ENCODE measurements at regions not wholly inside any gene's neighbourhood (a gene's known extent, or its start where the extent isn't known, plus 50 kb on each side); places are given as distances from the start of the nearest gene placed in this dataset.

DNA sequence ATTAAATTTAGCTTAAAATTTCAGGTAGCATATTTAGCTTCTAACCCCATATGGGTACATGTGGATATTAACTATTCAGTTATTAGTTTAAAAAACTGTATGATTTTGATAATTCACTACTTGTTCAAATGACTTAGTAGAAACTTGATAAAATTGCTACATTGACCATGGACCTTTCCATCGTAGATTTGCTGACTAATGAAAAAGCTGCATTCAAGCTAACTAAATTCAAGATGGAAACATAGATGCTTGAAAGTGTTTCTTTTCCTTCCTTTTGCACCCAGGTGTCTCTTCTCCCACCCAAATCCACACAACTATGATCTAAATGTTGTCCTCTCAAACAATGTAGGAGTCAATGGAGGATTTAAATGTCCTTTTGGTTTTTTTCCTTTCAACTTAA, 439.2 kb downstream of the TBC1D4 start:
- DNase-seq = no peak

DNA sequence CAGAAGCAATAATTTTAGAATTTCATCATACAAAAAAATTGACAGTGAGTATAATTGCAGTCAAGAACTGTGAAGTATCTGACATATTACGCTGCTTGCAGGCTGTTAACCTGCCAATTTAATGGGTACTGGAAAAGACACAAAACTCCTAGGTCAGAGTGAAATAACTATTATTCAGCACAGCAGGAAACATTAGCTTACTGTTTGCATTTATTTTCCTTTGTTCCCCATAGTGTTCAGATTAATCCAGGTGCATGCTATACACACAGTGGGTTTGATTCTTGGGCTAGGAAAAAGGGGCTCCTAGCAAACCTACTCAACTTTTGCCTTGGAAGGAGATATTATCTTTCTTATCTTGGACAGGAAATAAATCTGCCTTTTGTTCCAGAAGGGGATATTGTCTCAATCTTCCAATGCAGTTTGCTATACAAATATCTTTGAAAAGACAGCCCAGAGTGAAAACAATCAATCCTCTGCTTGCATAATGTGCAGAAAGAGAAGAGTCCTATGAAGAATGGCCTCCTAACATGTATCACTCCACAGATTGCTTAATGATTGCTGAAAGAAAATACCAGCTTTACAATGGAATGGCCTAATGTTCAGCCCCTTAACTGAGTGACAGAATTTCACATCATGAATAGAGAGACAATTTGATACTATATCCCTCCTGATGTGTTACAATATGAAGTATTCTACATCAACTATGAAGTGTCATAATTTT, 443.4 kb downstream of the TBC1D4 start:
- no peak for DNase-seq

DNA sequence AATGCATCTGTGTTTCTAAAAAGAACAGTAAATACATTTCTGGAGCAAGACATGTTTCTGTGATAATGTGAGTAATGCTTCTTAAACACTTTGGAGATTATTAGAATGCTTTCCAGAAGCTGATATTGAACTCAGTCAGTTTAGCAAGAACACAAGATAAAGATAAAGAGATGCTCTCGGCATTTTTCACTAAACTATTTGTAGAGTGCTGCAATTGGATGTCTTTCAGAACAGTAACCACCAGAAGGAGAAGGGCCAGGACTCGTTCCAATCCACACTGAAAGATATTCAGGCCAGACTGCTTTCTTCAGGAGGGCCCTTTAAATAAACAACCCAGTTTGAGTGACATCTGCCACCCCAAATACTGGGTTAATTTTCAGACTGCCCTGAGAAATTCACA, 456.0 kb downstream of the TBC1D4 start:
- no peak for DNase-seq

DNA sequence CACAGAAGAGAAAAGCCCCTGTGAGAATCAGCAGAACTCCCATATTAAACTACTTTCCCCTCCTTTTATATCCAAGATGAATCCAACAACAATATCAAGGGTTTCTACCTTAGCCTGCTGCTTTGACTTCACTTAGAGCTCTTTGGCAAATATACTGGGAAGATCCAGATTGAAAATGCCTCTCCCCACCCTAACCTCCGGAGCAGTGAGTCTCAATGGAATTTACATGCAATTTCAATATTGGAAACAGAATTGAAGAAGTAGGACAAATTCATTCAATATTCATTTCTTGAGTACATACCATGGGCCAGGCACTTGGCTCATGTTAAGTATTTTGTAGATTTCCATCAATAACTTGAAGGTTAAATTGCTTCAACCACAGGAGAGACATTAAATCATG, 457.4 kb downstream of the TBC1D4 start:
- no peak for DNase-seq

DNA sequence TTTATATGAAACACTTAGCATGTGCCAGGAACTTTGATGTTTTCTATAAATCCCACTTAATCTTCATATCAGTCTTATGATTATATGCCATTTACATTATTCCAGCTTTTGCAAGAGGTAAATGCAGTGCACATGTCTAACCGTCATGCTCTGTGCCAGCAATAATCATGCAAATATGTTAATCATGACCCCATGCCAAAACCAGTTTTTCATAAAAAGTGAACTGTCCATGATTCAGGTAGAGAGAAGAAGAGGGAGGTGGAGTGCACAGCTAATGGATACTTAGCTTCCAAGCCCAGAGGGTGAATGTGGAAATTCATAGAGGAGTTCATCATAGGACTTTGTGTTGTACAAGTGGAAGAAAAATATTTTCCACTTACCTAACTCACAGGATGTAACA, 458.4 kb downstream of the TBC1D4 start:
- DNase-seq = no peak

DNA sequence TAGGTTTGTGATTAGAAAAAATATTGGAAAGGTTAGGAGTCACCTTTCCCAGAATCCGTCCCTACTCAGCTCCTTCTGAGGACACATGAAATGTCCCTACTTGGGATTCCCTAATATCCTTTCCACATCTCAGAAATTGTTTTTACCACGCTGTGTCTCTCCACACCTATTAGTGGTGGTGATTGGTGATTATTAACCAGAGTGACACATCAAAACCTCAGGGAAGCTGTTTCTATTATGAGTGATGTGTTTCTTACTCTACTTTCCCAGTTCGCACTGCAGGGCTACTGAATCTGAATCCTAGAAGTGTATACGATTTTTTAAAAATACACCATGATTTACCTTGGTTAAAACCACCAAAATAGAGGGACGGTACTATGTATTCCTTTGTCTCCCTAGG, 460.8 kb downstream of the TBC1D4 start:
- DNase-seq = no peak

DNA sequence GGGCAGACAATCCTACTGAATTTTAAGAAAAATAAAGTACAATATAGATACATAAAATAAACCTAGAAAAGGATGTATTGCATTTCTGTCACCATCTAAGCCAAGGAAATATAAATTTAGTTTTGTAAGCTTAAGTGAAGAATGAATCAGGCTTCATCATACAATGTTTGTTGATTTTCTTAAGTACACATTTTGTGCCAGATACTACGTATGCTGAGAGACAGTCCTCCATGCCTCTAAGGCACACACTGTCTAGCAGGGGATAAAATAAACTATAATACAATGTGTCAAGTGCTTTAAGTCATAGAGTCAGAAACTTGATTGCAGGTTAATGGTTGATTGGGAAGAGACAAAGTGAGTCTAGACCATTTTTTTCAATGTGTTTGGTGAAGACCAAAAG, 465.7 kb downstream of the TBC1D4 start:
- DNase-seq = peak; percentile 18

DNA sequence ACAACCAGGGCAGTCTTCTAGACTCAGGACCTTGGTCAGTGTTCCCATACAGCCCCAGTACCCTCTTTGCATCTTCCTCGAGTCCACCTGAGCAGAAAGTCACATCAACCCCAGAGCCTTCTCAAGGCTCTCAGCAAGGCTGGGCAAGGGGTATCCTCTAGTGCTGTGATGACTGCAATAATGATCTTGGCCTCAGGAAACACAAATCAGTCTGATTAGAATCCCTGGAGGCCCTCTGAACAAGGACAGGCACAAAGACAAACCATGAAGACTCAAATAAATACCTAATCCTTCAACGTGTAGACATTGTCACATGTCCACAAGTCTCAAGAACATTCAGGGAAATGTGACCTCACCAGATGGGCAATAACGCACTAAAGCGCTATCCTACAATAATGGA, 468.2 kb downstream of the TBC1D4 start:
- DNase-seq = no peak

DNA sequence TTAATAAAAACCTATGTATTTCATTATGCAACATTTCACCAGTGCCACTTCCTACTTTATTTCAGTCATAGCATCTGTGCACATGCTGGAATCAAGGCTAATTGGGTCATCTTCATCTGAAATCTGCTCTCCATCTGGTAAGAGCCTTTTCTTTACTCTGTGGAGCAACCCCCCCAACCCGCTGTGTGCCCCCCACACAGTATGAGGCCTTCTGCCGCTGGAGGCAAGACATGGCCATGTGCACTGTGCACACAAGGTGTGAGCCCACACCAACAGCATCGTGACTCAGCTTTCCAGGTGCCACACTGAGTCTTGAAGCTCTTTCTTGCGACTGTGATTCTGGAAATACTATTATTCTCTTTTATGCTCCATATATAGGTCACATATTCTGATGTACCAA, 471.0 kb downstream of the TBC1D4 start:
- no peak for DNase-seq

DNA sequence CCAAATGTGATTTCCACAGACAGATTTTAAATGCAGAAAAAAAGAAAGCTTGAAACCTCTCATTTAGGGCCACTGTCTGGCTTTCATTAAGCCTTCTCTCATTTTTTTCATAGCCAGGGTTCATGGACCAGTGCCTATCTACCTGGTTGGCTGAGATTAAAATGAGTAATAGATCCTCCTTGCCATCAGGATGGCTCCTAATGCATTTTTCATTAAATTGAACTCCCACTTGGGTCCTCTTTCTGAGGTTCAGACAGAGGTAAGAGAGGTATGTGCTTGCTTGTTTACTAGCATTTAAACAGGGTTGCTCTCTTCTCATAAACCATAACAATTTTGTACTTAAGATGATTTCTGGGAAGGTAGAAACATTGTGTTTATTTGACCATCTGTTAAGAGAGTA, 473.0 kb downstream of the TBC1D4 start:
- no peak for DNase-seq

DNA sequence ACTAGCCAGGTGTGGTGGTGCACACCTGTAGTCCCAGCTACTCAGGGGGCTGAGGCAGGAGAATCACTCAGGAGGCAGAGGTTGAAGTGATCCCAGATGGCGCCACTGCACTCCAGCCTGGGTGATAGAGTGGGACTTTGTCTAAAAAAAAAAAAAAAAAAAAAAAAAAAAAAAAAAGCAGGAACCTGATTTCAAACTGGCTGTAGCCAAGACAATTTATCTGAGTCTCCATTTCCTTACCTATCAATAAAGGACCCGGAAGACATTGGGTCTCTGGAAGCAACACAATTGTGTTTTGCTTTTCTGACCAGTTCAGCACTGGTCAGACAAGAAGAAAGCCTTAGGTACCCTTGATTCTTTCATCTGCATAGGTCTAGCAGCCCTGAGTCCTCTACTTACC, 491.0 kb downstream of the TBC1D4 start:
- no peak for DNase-seq

DNA sequence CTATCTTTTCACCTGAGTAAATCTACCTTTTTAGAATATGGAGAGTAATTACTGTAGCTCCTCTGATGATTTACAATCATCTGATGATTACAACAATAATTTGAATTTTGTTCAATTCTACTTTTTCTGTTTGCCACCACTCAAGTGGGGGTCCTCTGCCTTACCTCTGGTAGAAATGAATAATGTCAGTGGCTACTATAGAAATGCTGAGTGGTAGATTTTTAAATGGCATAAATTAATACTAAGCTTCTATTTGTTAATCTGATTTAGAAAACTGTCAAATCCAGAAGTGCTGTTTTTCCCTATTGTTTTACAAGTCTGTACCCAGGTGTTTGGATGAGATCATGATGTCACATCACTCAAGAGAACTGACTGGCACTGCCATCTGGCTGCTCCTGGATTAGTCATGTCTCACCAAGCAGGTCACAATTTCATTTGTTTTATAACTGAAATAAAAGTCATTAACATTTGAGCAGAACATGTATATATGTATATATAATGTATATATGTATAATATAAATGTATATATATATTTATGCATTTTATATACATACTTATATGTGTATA, 494.8 kb downstream of the TBC1D4 start:
- no peak for DNase-seq

DNA sequence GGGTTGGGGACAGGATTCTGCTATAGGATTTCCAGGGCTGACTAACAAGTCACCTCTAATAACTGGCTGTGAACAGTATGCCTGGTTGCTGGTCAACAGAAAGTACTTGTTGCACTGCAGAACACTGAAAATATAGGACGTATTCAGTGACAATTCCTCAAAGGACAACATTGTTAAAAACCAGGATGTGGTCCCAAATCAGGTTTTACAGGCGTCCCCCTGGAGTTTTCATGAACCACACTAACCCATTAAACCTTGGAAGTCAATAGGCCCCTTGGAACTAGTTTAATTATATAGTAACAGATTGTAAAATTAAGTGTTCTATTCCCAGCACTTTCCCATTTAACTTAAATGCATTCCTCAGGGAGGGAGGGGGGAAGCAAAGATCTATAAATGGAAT, 495.4 kb downstream of the TBC1D4 start:
- DNase-seq = no peak

DNA sequence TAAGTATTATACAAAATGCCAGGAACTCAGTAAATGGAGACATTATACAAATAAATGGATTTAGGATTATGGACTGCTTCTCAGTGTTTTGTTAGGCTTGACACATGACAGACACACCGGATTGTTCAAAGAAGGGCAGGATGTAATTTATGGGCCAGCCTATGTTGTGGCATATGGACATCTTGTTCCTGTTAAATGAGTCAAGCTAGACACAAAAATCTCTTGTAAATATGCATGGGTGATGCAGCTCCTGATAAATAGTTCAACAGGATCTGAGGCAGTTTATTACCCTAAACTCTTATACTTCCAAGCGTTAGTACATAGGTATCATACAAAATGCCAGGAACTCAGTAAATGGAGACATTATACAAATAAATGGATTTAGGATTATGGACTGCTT, 502.3 kb downstream of the TBC1D4 start:
- DNase-seq = no peak

DNA sequence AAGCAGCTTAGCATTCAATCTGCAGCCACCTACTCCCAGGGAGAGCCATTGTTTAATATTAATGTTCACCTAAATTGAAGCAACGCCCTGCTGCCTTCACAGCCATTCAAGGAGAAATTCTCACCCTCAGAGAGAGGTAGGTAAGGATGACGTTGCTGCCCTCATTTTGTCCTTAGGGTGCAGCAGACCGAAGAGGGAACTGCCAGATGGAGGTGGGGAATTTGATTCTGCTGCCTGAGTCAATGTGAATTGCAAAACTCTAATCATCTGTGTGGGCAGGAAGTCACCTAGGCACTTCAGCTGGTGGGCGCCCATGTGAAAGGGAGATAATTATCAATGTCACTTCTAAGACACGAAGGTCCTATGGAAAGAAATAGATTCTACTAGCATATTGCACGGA, 503.4 kb downstream of the TBC1D4 start:
- DNase-seq = no peak

DNA sequence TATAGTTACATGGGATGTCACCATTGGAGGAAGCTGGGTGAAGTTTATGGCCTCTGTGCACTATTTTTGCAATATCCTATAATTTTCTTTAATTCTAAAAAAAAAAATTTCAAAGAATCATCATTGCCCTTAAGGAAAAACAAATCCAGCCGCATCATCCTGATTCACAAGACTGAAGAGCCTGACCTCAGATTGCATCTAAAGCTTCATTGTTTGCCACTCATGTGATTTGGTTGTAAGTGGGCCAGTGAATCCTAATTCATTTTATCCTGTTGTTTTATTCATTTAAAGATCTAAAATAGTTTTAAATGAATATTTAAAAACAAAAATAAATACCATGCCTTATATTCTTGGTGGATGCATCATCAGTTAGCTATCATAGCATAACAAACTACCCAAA, 504.5 kb downstream of the TBC1D4 start:
- DNase-seq = no peak

DNA sequence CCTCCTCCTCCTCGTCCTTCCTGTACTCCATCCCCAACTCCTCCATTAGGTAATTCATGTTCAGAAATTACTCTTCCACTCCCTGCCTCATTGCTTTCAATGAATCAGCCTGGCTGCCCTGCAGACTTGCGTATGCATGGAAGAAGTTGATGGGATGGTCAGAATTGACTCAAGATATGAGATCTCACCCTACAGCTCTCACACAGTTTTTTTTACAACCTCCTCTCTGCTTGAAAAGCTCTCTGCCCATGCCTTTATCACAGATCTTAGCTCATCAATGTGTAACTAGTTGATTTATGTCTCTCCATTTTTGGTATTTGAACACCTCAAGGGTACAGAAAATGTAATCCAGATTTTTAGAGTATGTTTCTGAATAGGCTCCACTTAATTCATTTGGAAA, 506.9 kb downstream of the TBC1D4 start:
- no peak for DNase-seq

DNA sequence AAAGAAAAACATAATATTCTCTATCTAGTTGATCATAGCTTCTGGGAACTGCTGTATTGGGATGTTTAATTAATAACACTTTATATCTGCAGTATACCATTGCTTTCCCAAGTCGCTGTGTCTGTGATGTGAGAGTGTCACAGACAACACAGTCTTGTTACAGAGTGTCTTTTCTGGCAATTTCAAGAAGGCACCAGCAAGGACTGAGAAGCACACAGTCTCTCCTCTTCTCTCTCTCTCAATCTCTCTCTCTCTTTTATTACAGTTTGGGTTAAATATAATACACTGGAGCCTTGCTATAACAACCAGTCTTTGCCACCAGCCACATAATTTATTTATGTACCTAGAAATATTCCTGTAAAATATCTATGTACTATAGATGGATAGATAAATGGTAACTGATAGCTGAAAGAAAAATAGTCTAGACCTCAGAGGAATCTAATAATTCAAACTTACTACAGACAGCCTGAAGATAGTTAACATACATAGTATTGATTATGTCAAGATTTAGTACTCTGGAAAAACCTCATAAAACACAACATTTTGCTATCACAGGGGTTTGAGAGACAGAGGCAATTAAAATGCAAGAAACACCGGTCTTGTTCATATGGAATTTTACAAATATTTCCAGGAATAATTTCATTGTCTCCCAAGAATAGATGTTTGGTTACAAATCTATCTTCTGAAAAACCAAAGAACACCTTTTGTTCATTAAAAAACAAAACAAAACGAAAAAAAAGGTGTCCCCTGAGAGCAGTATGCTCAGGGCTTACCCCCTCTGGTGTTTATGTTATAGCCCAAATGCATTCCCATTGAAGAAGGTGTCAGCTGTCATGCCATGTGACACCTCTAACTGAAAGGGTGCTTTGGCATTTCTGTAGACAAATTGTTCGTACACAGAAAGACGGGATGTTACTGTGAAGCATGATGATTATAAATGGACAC, 507.8 kb downstream of the TBC1D4 start:
- DNase-seq = no peak

DNA sequence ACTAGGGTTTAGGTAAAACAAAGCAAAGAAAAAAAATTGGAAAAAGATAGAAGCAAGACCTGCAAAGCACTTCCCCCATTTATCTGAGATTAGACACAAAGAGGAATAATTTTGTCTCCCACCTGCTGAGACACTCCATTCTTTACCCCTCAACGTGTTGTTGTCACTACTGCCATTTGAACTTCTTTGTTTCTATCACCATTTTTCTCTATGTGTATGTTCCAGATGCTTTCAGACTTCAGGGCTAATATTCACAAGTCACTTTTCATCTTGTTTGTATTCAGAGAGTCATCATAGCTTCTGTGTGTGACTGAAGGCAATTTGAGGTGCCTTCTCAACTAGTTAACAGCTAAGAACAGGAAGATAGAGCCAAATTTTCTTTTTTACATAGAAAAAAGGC, 512.5 kb downstream of the TBC1D4 start:
- no peak for DNase-seq

DNA sequence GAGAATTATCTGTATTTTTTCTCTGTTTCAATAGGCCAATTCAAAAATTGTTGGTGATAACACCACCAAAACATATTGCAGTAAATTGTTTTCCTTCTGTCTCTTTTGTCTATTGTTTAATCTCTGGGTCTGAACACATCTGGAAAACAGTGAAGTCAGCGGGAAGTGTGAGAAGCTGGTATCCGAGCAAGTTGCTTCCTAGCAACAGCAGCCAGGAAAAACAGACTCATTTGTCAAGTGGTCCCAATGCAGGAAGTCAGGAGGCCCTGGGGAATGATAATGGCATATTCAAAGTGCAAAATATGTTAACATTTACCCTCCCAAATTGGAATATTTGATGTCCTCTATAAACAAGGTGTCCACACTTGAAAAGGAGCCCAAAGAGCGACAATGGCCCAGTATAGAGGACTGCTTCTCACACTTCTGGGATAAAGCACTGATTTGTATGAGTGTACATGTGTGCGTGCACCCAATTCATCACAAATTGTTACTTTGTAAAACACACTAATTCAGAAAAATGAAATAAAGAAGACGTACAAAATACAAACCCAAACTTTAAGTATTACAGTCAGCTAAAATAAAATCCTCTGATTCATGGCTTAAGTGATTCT, 515.0 kb downstream of the TBC1D4 start:
- DNase-seq = peak; percentile 85

DNA sequence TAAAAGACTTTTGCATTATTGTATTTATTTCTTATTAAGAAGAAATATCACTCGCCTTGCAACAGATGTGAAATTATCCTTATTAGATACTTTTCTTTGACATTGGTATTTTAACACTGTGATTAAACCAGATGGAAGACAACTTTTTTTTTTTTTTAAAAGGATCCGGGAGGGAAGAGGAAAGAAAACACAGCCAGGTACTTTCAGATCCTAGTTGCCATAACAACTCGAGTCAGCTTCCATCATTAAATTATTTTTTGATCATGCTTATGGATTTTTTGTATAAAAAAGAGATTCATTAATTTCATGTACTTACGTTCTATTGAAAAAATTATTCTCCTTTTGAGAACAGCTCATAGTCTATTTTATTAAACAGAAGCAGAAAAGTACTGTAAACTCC, 515.7 kb downstream of the TBC1D4 start:
- peak; percentile 14 for DNase-seq

DNA sequence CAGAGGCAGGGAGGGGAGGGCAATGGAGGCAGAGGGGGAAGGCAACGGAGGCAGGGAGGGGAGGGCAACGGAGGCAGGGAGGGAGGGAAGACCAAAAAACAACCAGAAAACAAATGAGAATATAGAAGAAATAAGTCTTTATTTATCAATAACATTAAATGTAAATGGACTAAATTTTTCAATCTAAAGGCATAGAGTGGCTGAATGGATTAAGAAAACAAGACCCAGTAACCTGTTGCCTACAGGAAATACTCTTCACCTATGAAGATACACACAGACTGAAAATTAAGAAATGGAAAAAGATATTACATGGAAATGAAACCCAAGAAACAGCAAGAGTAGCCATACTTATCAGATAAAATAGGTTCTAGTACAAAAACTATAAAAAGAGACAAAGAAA, 536.3 kb downstream of the TBC1D4 start:
- DNase-seq = no peak

Data from tongue (tissue), 1 donor.